GM18508 (cell line): ENCODE measurements at regions not wholly inside any gene's neighbourhood (a gene's known extent, or its start where the extent isn't known, plus 50 kb on each side); places are given as distances from the start of the nearest gene placed in this dataset.

Experiments
- ATAC-seq: cut with Tn5 transposase; IDR thresholded peaks from one replicate; pipeline ENCODE4 v1.9.1; 2021; ENCODE audit warnings: moderate number of reproducible peaks; ENCODE audit not compliant: insufficient read depth, unreplicated experiment

GRCh38 chr20:41818369-41818768 lies 200.2 kb upstream of the CHD6 start:
- ATAC-seq: no peak

GRCh38 chr20:41811456-41811855 lies 193.3 kb upstream of the CHD6 start:
- ATAC-seq: no peak

GRCh38 chr20:41800040-41800439 lies 181.9 kb upstream of the CHD6 start:
- ATAC-seq: no peak

GRCh38 chr20:41798930-41799502 lies 180.8 kb upstream of the CHD6 start:
- ATAC-seq: no peak

GRCh38 chr20:41786158-41786557 lies 168.0 kb upstream of the CHD6 start:
- ATAC-seq: no peak

GRCh38 chr20:41784209-41784958 lies 166.2 kb upstream of the CHD6 start:
- no peak for ATAC-seq

- peak; percentile 69 for ATAC-seq
Observed at GRCh38 chr20:41783423-41784208, 165.4 kb upstream of the CHD6 start.

GRCh38 chr20:41782730-41783406 lies 164.7 kb upstream of the CHD6 start:
- ATAC-seq: no peak

GRCh38 chr20:41782255-41782654 lies 164.1 kb upstream of the CHD6 start:
- ATAC-seq: no peak

GRCh38 chr20:41776421-41776820 lies 158.2 kb upstream of the CHD6 start:
- no peak for ATAC-seq

- ATAC-seq: no peak
Observed at GRCh38 chr20:41774291-41774690, 156.1 kb upstream of the CHD6 start.

GRCh38 chr20:41770965-41771364 lies 152.8 kb upstream of the CHD6 start:
- ATAC-seq: no peak

GRCh38 chr20:41770427-41770826 lies 152.2 kb upstream of the CHD6 start:
- ATAC-seq: no peak

- no peak for ATAC-seq
Observed at GRCh38 chr20:41769592-41770018, 151.4 kb upstream of the CHD6 start.

GRCh38 chr20:41750137-41750536 lies 132.0 kb upstream of the CHD6 start:
- no peak for ATAC-seq

- ATAC-seq: no peak
Observed at GRCh38 chr20:41748756-41749582, 130.8 kb upstream of the CHD6 start.

- ATAC-seq: no peak
Observed at GRCh38 chr20:41748051-41748450, 129.9 kb upstream of the CHD6 start.

- no peak for ATAC-seq
Observed at GRCh38 chr20:41747226-41747625, 129.0 kb upstream of the CHD6 start.

- no peak for ATAC-seq
Observed at GRCh38 chr20:41746635-41747034, 128.5 kb upstream of the CHD6 start.

GRCh38 chr20:41738604-41739206 lies 120.5 kb upstream of the CHD6 start:
- no peak for ATAC-seq
